GM23338 (cell line): ENCODE measurements at regions not wholly inside any gene's neighbourhood (a gene's known extent, or its start where the extent isn't known, plus 50 kb on each side); places are given as distances from the start of the nearest gene placed in this dataset.

Experiments used
- ATAC-seq: fragments of 200-7000 bp; cut with Tn5 transposase; 3 replicates; pipeline ENCODE4 v1.9.1; 2020
- DNase-seq: peaks from one replicate; pipeline ENCODE4 v3.0.0-alpha.2; 2015; ENCODE audit warnings: low spot score
- H2AFZ ChIP-seq: fragments of 200-600 bp; sonication (generic); 2 replicates; pipeline ENCODE4 v1.8.0; 2016; ENCODE audit warnings: antibody characterized with exemption, mild to moderate bottlenecking, moderate library complexity
- H3F3A ChIP-seq: fragments of 200-600 bp; sonication (generic); replicated peaks from 2 replicates; pipeline ENCODE4 v1.8.0; 2017; ENCODE audit warnings: antibody characterized with exemption, mixed run types, low read depth
- H3K27ac ChIP-seq: fragments of 200-600 bp; sonication (generic); 2 replicates; pipeline ENCODE4 v1.6.1; 2016; ENCODE audit warnings: low read depth
- H3K27me3 ChIP-seq: fragments of 200-600 bp; sonication (generic); 2 replicates; pipeline ENCODE4 v1.8.0; 2016; ENCODE audit warnings: mild to moderate bottlenecking, mixed run types, moderate library complexity; ENCODE audit not compliant: insufficient read depth
- H3K36me3 ChIP-seq: fragments of 200-600 bp; sonication (generic); 2 replicates; pipeline ENCODE4 v1.8.0; 2016; ENCODE audit warnings: mild to moderate bottlenecking; ENCODE audit not compliant: insufficient read depth
- H3K4me1 ChIP-seq: fragments of 200-600 bp; sonication (generic); 2 replicates; pipeline ENCODE4 v1.8.0; 2016; ENCODE audit warnings: mild to moderate bottlenecking, moderate library complexity; ENCODE audit not compliant: insufficient read depth
- H3K4me2 ChIP-seq: fragments of 200-600 bp; sonication (generic); 2 replicates; pipeline ENCODE4 v1.7.1; 2017; ENCODE audit warnings: mixed run types
- H3K4me3 ChIP-seq: fragments of 200-600 bp; sonication (generic); 2 replicates; pipeline ENCODE4 v1.6.1; 2016; ENCODE audit warnings: mixed run types
- H3K79me2 ChIP-seq: fragments of 200-600 bp; sonication (generic); replicated peaks from 2 replicates; pipeline ENCODE4 v1.8.0; 2017; ENCODE audit warnings: mild to moderate bottlenecking; ENCODE audit not compliant: insufficient read depth
- H3K9me2 ChIP-seq: fragments of 200-600 bp; sonication (generic); 2 replicates; pipeline ENCODE4 v1.8.0; 2017; ENCODE audit not compliant: insufficient read depth
- H4K20me1 ChIP-seq: fragments of 200-600 bp; sonication (generic); replicated peaks from 2 replicates; pipeline ENCODE4 v1.8.0; 2017; ENCODE audit warnings: mild to moderate bottlenecking; ENCODE audit not compliant: insufficient read depth
- H3K27ac Mint-ChIP-seq: 2 replicates; pipeline ENCODE4 v1.8.0; 2020; ENCODE audit warnings: inconsistent platforms, mild to moderate bottlenecking, moderate library complexity, mixed read lengths
- H3K27me3 Mint-ChIP-seq: 3 replicates; pipeline ENCODE4 v1.8.0; 2022; ENCODE audit warnings: low read depth, mild to moderate bottlenecking, moderate library complexity, mixed read lengths, inconsistent platforms; ENCODE audit not compliant: insufficient read depth, poor library complexity
- H3K36me3 Mint-ChIP-seq: 3 replicates; pipeline ENCODE4 v1.8.0; 2021; ENCODE audit warnings: low read depth, mild to moderate bottlenecking, inconsistent platforms, moderate library complexity, mixed read lengths
- H3K4me1 Mint-ChIP-seq: 3 replicates; pipeline ENCODE4 v1.8.0; 2020; ENCODE audit warnings: mild to moderate bottlenecking, inconsistent platforms, mixed read lengths
- H3K4me3 Mint-ChIP-seq: 3 replicates; pipeline ENCODE4 v1.8.0; 2021; ENCODE audit warnings: moderate library complexity, mild to moderate bottlenecking, inconsistent platforms, mixed read lengths
- H3K9me3 Mint-ChIP-seq: 3 replicates; pipeline ENCODE4 v1.8.0; 2020; ENCODE audit warnings: moderate library complexity, mild to moderate bottlenecking, inconsistent platforms, mixed read lengths
- CTCF ChIP-seq, 2 experiments: fragments of 200-600 bp in 1 of 2; sonication (generic) in 1 of 2; conservative IDR thresholded peaks; 2 replicates each; pipeline versions ENCODE4 v1.5.1 to v1.6.1; 2016 to 2017; ENCODE audit warnings: antibody characterized with exemption in 2 of 2, low read depth in 2 of 2, mild to moderate bottlenecking in 2 of 2, moderate library complexity in 1 of 2
- ETS1 ChIP-seq: IDR thresholded peaks from 2 replicates; pipeline ENCODE4 v1.6.1; 2016; ENCODE audit warnings: antibody characterized with exemption
- JUNB ChIP-seq: IDR thresholded peaks from one replicate; pipeline ENCODE4 v1.6.1; 2016; ENCODE audit warnings: antibody characterized with exemption; ENCODE audit not compliant: unreplicated experiment
- REST ChIP-seq: IDR thresholded peaks from one replicate; pipeline ENCODE4 v1.6.1; 2018; ENCODE audit warnings: antibody characterized with exemption; ENCODE audit not compliant: unreplicated experiment
- ZNF114 ChIP-seq: fragments of 250-450 bp; sonication (Bioruptor Pico); IDR thresholded peaks from 2 replicates; pipeline ENCODE4 v1.5.0; 2020; ENCODE audit warnings: mild to moderate bottlenecking, moderate library complexity
- ZNF331 ChIP-seq: fragments of 250-450 bp; sonication (Bioruptor Pico); IDR thresholded peaks from 2 replicates; pipeline ENCODE4 v1.5.0; 2020; ENCODE audit warnings: low read depth, mild to moderate bottlenecking, moderate library complexity
- TF ChIP-seq, protein P1 (sequence below): fragments of 250-450 bp; sonication (Bioruptor Pico); IDR thresholded peaks from 2 replicates; pipeline ENCODE4 v1.5.0; 2020; ENCODE audit warnings: mild to moderate bottlenecking, moderate library complexity

GRCh38 chr3:67853520-67853919 is 199.1 kb upstream of the SUCLG2 start:
- Mint-ChIP-seq H3K27me3 (no peaks in the 10 kb centered on the region), H3K4me1 (no peaks in the 10 kb centered on the region), H3K9me3 (no peaks in the 10 kb centered on the region), H3K4me3 (no peak overlapping the region), H3K27ac (no peak overlapping the region), H3K36me3 (no peaks in the 10 kb centered on the region)
- DNase-seq (no peak), ATAC-seq (no peak)
- Histone ChIP-seq H3K27ac (no peak overlapping the region), H3K4me3 (no peak overlapping the region), H3K36me3 (no peaks in the 10 kb centered on the region), H3K9me2 (no peaks in the 10 kb centered on the region), H3K79me2 (no peaks in the 10 kb centered on the region), H3K27me3 (no peaks in the 10 kb centered on the region), H3K4me1 (no peaks in the 10 kb centered on the region), H3F3A (no peaks in the 10 kb centered on the region), H4K20me1 (no peaks in the 10 kb centered on the region), H3K4me2 (no peak overlapping the region), H2AFZ (no peak overlapping the region)
- no peak for TF ChIP-seq REST
- no peak for TF ChIP-seq ZNF114 (CRISPR knock-in tag)
- no peak for TF ChIP-seq JUNB
- no peak for TF ChIP-seq CTCF (conservative IDR thresholded peaks at IDR 0.05; ENCODE audit: low read depth in 2 of 2)

- no peak overlapping the region for H3K4me3 ChIP-seq
- ATAC-seq (no peak), DNase-seq (no peak)
- no peaks in the 10 kb centered on the region for H4K20me1 ChIP-seq
- H3K79me2 ChIP-seq: no peaks in the 10 kb centered on the region
- H3K36me3 Mint-ChIP-seq: no peaks in the 10 kb centered on the region
- no peaks in the 10 kb centered on the region for H3K27me3 ChIP-seq
- H3K36me3 ChIP-seq: no peaks in the 10 kb centered on the region
- H2AFZ ChIP-seq: no peak overlapping the region
- H3K27ac Mint-ChIP-seq: no peak overlapping the region
- no peak overlapping the region for H3K27ac ChIP-seq
- H3F3A ChIP-seq: no peaks in the 10 kb centered on the region
- H3K4me2 ChIP-seq: no peak overlapping the region
- H3K4me1 ChIP-seq: no peaks in the 10 kb centered on the region
- H3K27me3 Mint-ChIP-seq: no peaks in the 10 kb centered on the region
- no peaks in the 10 kb centered on the region for H3K9me2 ChIP-seq
- no peaks in the 10 kb centered on the region for H3K4me1 Mint-ChIP-seq
- H3K4me3 Mint-ChIP-seq: no peak overlapping the region
- no peaks in the 10 kb centered on the region for H3K9me3 Mint-ChIP-seq
- no peak for TF ChIP-seq ETS1
- no peak for TF ChIP-seq JUNB
- TF ChIP-seq, protein P1, sequence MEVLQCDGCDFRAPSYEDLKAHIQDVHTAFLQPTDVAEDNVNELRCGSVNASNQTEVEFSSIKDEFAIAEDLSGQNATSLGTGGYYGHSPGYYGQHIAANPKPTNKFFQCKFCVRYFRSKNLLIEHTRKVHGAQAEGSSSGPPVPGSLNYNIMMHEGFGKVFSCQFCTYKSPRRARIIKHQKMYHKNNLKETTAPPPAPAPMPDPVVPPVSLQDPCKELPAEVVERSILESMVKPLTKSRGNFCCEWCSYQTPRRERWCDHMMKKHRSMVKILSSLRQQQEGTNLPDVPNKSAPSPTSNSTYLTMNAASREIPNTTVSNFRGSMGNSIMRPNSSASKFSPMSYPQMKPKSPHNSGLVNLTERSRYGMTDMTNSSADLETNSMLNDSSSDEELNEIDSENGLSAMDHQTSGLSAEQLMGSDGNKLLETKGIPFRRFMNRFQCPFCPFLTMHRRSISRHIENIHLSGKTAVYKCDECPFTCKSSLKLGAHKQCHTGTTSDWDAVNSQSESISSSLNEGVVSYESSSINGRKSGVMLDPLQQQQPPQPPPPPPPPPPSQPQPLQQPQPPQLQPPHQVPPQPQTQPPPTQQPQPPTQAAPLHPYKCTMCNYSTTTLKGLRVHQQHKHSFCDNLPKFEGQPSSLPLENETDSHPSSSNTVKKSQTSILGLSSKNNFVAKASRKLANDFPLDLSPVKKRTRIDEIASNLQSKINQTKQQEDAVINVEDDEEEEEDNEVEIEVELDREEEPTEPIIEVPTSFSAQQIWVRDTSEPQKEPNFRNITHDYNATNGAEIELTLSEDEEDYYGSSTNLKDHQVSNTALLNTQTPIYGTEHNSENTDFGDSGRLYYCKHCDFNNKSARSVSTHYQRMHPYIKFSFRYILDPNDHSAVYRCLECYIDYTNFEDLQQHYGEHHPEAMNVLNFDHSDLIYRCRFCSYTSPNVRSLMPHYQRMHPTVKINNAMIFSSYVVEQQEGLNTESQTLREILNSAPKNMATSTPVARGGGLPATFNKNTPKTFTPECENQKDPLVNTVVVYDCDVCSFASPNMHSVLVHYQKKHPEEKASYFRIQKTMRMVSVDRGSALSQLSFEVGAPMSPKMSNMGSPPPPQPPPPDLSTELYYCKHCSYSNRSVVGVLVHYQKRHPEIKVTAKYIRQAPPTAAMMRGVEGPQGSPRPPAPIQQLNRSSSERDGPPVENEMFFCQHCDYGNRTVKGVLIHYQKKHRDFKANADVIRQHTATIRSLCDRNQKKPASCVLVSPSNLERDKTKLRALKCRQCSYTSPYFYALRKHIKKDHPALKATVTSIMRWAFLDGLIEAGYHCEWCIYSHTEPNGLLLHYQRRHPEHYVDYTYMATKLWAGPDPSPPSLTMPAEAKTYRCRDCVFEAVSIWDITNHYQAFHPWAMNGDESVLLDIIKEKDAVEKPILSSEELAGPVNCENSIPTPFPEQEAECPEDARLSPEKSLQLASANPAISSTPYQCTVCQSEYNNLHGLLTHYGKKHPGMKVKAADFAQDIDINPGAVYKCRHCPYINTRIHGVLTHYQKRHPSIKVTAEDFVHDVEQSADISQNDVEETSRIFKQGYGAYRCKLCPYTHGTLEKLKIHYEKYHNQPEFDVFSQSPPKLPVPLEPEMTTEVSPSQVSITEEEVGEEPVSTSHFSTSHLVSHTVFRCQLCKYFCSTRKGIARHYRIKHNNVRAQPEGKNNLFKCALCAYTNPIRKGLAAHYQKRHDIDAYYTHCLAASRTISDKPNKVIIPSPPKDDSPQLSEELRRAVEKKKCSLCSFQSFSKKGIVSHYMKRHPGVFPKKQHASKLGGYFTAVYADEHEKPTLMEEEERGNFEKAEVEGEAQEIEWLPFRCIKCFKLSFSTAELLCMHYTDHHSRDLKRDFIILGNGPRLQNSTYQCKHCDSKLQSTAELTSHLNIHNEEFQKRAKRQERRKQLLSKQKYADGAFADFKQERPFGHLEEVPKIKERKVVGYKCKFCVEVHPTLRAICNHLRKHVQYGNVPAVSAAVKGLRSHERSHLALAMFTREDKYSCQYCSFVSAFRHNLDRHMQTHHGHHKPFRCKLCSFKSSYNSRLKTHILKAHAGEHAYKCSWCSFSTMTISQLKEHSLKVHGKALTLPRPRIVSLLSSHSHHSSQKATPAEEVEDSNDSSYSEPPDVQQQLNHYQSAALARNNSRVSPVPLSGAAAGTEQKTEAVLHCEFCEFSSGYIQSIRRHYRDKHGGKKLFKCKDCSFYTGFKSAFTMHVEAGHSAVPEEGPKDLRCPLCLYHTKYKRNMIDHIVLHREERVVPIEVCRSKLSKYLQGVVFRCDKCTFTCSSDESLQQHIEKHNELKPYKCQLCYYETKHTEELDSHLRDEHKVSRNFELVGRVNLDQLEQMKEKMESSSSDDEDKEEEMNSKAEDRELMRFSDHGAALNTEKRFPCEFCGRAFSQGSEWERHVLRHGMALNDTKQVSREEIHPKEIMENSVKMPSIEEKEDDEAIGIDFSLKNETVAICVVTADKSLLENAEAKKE (CRISPR knock-in tag): no peak
- no peak for TF ChIP-seq ZNF331 (CRISPR knock-in tag)
These were observed 193.9 kb upstream of the SUCLG2 start for GRCh38 chr3:67848299-67848698.
